H7 (cell line): ENCODE measurements at regions not wholly inside any gene's neighbourhood (a gene's known extent, or its start where the extent isn't known, plus 50 kb on each side); places are given as distances from the start of the nearest gene placed in this dataset.

Experiments used
- DNase-seq: peaks from one replicate; pipeline ENCODE4 v3.0.0; 2012
- H3K27me3 ChIP-seq: 2 replicates; pipeline ENCODE4 v1.6.0; 2011; ENCODE audit warnings: mild to moderate bottlenecking, low read length; ENCODE audit not compliant: control insufficient read depth, insufficient read depth
- H3K36me3 ChIP-seq: replicated peaks from 2 replicates; pipeline ENCODE4 v1.5.1; 2011; ENCODE audit warnings: low read length; ENCODE audit not compliant: control insufficient read depth, insufficient read depth
- H3K4me3 ChIP-seq: 2 replicates; pipeline ENCODE4 v1.5.1; 2011; ENCODE audit warnings: low read depth, mild to moderate bottlenecking, control low read depth, low read length, moderate library complexity; ENCODE audit not compliant: insufficient read depth

DNA sequence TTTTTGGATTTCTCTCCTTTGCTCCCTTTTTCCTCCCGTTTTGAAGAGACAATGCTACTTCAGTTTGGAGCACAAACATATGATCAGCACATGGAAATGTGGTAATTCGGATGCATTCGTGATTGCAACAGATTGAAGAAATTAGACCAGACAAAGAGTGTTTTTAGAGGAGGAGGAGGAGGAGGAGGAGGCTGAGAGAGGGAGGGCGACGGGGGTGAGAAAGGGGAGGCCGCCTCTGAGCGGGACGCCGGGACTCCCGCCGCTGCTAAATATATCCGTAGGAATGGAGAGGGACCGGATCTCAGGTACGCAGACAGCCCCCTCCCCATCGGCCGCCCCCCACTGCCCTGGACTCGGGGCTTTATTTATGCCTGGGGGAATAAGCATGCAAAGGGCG, 179.3 kb downstream of the SEC14L1 start:
- H3K4me3 ChIP-seq, result no peak overlapping the region
- no peaks in the 10 kb centered on the region for H3K36me3 ChIP-seq
- DNase-seq, result peak; percentile 63
- H3K27me3 ChIP-seq, result no peaks in the 10 kb centered on the region

DNA sequence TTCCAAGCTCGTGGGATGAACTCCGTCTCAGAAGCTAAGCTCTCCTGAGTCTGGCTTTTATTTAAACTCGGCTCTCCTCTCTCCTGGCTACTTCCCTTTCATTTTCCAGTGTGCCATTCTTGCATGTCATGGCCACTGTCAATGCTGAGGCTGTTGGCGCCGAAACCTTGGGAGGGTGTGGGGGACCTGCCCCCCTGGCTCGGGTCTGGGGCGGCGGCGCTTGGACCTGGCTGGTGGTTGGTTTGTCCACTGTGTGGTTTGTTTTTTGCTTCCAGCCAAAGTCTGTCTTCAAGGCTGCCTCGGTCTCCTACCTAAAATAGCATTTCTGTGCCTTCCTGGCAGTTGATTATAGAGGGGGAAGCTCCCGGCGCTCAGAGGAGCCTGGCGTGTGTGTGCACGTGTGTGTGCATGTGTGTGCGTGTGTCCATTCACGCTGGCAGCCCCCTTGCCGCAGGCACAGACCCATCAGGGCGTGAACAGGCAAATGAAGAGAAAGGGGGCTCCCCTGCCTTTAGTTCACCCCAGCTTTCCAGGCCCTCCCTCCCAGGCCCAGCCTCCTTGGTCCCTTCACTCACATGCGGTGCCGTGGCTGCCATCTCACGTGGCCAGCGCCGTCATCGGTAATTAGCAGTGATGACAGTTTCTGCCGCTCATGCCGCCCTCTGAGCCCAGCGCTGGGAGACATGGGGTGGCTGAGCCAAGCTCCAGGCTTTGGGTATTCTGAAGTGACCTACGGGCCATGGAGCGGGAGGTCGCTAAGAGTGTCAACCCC, 179.9 kb downstream of the SEC14L1 start:
- no peak overlapping the region for H3K4me3 ChIP-seq
- DNase-seq, result peak; percentile 35
- H3K36me3 ChIP-seq, result no peaks in the 10 kb centered on the region
- H3K27me3 ChIP-seq, result no peaks in the 10 kb centered on the region

DNA sequence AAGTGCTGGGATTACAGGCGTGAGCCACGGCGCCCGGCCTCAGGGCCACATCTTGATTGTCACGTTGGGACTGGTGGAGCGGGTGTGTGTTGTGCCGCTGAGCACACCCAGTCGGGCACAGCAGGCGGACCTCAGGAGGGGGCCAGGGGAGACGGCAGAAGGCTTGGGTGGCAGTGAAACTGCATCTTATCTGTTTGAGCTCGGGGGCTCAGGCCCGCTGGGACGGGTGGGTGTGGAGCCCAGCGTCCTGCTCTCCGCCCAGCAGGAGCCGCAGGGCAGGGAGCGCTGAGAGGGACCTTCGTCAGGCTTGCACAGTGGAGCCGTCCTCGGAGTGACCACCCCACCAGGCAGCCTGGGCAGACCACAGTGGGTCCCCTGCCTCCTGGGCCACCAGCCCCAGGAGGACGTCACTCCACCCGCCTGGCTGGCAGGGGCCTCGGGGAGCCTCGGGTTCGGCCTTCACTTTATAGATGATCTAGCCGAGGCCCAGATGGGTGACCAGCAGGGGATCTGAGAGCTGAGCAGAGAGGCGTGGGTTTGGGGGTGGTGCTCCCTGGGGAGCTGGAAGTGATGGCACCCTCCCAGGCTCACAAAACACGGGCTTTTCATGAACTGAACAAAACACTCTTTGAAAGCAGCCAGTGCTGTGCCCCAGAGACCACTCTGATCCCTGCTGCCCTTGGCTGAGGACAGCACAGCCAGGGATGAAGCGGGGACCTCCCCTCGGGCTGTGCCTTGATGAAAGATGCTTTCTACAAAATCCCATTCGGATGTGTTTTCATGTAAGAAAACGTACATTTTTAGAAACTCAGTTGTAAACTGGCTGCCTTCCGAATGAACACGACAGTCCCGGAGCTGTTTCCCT, 181.1 kb downstream of the SEC14L1 start:
- DNase-seq, result peak; percentile 50
- H3K27me3 ChIP-seq, result no peaks in the 10 kb centered on the region
- no peak overlapping the region for H3K4me3 ChIP-seq
- no peaks in the 10 kb centered on the region for H3K36me3 ChIP-seq

DNA sequence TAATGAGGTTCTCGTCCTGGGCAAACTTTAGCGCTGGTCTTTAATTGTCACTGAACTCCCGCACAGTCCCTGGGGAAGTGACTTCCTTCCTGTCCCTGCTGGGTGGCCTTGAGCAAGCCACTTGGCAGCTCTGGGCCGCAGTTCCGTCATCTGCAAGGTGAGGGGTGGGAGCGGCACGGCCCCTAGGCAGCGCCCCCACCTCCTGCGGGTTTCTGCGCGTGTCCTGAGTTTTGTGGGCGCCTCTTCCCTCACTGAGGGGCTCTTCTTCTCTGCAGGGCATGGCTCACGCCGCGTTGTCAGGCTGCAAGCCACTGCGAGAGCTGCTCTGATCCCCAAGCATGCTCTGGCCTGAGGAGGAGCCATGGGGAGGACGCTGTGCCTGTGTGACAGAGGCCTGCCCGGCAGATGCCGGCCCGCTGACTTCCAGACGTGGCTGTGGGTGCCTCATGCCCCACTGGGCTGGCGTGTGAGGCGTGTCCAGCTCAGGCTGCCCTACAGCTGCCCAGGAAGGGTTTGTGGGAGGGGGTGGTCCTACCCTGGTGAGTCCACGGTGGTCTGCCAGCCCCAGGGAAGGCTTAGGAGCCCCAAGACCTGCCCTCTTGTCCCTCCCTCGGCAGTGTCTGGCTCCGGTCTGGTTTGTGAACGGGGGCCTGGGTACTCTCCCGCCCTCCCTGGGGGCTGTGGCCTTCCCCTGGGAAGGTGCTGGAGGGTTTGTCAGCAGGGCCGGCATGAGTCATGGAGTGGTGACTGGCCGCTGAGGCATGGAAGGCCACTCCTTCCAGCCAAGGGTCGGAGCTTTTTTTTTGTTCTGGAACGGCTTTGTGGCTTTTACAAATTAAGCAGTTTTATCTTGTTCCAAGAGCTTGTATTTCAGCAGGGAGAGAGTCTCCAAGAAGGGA, 182.0 kb downstream of the SEC14L1 start:
- peak; percentile 70 for DNase-seq
- Histone ChIP-seq H3K27me3 (no peaks in the 10 kb centered on the region), H3K4me3 (no peak overlapping the region), H3K36me3 (no peaks in the 10 kb centered on the region)

DNA sequence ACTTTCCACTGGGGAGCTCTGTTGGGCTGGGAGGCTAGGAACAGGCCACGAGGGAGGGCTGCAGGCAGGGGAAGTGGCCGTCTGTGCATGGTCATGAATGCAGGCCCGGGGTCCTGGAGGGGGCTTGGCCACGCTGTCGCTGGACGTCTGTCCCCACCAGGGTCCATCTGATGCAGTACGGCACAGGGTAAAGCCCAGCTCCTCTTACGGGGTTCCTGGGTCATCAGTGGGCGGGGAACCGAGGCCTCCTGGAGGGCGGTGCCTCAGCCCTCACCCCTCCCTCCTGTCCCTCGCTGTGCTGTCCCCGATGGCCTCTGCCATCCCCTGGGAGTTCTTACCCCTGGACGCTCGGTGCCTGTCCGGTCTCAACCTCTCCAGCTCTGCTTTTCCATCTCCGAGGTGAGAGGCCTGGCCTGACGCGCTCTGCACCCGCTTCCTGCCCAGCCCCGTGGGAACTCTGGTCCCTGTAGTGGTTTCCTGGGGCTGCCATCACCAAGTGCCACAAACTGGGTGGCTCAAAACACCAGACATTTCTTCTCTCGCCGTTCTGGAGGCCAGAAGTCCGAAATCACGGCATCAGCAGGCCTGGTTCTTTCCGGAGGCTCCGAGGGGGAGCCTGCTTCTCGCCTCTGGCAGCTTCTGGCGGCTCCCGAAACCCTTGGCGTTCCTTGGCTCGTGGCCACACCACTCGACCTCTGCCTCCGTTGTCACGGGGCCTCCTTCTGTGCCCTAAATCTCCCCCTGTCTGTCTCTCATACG, 182.8 kb downstream of the SEC14L1 start:
- H3K27me3 ChIP-seq, result no peaks in the 10 kb centered on the region
- H3K36me3 ChIP-seq, result no peaks in the 10 kb centered on the region
- no peak overlapping the region for H3K4me3 ChIP-seq
- peak; percentile 60 for DNase-seq

DNA sequence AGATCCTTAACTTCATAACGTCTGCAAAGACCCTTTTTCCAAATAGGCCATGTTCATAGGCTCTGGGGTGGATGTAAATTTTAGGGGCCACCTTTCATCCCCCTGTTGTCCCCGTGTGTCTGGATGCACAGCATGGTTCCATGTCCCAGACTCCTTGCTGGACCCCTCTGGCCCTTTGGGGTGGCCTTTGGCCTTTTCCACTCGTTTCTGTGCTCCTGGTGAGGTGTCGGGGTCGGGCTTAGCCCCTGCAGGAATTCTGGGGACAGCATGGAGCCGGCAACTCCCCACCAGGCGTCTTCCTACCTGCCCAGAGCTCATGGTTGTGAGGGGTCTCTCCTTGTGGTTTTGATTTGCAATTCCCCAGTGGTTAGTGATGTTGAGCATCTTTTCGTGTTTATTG, 183.5 kb downstream of the SEC14L1 start:
- Histone ChIP-seq H3K4me3 (no peak overlapping the region), H3K36me3 (no peaks in the 10 kb centered on the region), H3K27me3 (no peaks in the 10 kb centered on the region)
- peak; percentile 26 for DNase-seq

DNA sequence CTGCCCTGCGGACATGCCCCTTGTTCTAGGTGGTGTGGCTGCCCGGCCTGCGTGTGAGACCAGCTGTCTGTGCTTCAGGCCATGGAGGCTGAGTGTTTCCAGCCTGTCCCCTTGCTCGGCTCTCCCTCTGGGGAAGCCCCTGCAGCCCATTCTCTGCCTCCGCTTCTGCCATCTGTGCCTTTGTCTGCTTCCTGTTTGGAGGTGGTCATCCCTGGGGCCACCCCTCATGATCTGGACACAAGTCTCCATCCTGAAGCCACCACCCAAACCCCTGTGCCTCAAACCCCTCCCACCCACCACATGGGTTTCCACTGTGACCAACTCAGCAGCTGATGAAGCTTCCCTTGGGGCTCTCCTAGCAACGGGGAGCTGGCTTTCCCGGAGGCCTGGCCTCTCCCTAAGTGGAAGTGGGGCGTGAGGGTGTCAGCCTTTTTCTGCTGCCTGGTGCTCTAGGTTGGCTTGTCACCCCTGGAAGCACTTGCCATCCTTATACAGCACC, 184.9 kb downstream of the SEC14L1 start:
- DNase-seq, result no peak
- H3K4me3 ChIP-seq, result no peak overlapping the region
- no peaks in the 10 kb centered on the region for H3K27me3 ChIP-seq
- H3K36me3 ChIP-seq, result no peaks in the 10 kb centered on the region

DNA sequence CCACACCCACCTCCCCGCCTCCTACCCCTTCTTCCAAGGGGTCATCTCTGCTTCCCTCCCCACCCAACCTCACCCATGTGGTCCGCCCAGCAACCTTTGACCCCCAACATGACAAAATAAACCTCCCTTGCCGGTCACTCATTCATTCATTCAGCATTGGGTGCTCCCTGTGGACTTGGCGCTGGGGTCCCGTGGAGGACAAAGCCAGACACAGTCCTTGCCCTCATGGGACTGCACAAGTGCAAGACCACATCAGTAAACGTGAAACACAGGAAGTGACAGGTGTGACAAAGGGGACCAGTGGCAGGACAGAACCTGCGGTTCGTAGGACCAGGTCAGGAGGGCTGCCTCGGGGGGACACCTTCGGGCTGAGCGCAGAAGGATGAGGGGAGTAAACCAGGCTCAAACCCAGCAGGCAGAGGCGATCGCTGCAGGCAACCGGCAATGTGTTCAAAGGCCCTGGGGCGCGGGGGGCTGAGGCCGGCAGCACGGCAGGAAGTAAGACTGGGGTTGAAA, 185.4 kb downstream of the SEC14L1 start:
- no peak overlapping the region for H3K4me3 ChIP-seq

DNA sequence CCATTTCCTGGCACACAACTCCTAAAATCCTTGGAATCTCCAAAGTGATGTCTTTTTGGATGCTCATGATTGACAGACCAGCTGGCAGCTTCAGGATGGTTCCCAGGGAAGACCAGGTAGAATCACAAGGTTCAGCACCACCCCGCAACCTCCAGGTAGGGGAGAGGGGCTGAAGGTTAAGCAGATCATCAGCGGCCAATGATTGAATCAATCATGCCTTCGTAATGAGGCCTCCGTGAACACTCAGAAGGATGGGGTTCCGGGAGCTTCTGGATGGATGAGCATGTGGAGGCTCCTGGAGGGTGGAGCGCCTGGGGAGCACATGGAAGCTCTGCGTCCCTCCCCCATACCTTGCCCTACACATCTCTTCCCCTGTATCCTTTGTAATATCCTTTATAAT, 185.9 kb downstream of the SEC14L1 start:
- no peak overlapping the region for H3K4me3 ChIP-seq
- no peaks in the 10 kb centered on the region for H3K27me3 ChIP-seq
- no peaks in the 10 kb centered on the region for H3K36me3 ChIP-seq
- DNase-seq, result no peak

More for the DNA sequence above, 185.4 kb downstream of the SEC14L1 start:
- no peaks in the 10 kb centered on the region for H3K27me3 ChIP-seq
- DNase-seq, result no peak
- H3K36me3 ChIP-seq, result no peaks in the 10 kb centered on the region

DNA sequence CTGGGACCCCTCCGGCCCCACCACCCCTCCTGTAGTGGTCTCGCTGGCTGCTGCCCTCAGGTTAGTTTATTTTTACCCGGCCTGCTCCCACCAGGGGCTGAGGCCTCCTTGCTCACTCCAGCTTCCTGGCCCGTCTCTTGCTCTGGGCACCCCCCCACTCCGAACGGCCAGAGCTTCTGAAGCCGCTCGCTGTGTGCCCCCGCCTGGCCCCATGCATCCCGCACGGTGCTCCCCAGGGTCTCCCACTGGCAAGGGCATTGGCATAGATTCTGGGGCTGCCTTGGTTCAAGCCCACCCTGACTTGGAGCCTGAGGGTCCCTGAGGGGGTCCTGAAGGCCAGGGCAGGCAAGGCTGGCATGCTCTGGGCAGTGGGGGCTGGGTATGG, 186.4 kb downstream of the SEC14L1 start:
- H3K36me3 ChIP-seq, result no peaks in the 10 kb centered on the region
- peak; percentile 46 for DNase-seq
- no peaks in the 10 kb centered on the region for H3K27me3 ChIP-seq
- H3K4me3 ChIP-seq, result no peak overlapping the region

DNA sequence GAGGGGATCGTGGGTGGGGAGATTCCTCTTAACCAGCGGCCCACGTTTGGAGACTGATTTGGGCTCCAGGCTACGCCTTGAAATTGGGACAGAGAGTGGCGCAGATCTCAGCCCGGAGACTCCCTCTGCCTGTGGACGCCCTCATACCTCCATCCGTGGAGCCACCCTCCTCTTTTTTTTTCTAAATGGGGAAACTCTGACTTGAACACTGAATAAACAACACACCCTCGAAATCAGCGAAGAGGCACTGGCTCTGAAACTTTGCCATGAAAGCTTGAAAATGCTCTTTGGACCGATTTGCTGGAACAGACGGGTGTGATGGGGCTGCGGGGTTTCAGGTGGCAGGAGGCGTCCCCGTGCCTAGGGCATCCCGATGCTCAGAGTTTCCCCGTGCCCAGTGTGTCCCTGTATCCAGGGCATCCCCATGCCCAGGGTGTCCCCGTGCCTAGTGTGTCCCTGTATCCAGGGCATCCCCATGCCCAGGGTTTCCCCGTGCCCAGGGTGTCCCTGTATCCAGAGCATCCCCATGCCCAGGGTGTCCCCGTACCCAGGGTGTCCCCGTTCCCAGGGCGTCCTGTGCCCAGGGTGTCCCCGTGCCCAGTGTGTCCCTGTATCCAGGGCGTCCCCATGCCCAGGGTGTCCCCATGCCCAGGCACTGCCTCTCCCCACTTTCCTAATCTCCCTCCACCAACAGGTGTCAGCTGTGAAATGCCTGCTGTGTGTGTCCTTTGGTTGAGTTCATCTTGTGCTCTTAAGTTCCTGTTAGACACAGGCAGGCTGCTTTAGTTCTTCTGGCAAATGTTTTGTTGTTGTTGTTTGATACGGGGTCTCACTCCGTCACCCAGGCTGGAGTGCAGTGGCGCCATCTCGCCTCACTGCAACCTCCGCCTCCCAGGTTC, 187.0 kb downstream of the SEC14L1 start:
- no peaks in the 10 kb centered on the region for H3K36me3 ChIP-seq
- no peaks in the 10 kb centered on the region for H3K27me3 ChIP-seq
- DNase-seq, result no peak
- no peak overlapping the region for H3K4me3 ChIP-seq

DNA sequence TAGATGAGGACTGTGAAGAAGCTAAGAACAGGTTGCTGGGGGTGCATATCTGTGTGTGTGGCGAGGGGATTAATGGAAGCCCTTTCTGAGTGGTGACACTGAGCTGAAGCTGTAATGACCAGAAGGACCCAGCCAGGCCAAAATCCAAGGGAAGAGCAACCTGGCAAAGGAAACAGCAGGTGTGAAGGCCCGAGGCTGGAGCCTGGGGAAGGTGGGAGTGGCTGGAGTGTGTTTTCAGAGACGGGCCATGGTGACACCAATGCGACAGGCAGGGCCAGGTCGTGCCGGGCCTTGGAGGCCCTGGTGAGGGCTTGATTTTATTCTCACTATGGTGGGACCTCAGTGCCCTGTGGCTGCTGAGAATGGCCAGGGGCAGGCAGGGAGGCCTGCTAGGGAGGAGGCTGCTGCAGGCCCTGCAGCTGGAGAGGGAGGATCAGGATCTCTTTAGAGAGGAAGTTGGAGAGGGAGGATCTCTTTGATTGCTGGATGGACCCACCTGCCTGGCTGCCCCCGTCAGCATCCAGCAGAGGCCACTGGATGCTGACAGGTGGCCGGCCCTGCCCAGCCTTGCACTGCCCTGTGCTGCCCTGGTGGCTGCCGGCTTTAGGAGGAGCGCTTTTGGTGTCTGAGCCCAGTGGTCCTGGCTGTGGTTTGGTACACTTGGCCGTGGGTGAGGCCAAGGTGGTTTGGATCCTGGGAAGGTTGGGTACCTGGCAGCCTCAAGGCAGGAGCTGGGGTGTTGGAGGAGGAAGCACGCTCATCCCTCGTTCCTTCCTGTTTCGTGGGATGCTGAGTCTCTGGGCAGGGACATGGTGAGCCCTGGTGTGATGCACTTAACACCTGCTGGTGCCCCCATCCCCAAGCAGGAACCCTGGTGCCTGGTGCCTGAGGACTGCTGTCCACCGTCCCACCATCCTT, 188.3 kb downstream of the SEC14L1 start:
- no peak overlapping the region for H3K4me3 ChIP-seq
- H3K36me3 ChIP-seq, result no peaks in the 10 kb centered on the region
- H3K27me3 ChIP-seq, result no peaks in the 10 kb centered on the region
- peak; percentile 56 for DNase-seq
